Renal pelvis (tissue), 1 donor: ENCODE measurements at regions not wholly inside any gene's neighbourhood (a gene's known extent, or its start where the extent isn't known, plus 50 kb on each side); places are given as distances from the start of the nearest gene placed in this dataset.

Source experiments
- DNase-seq: peaks from one replicate; pipeline ENCODE4 v3.0.0-alpha.2; 2013

- DNase-seq = no peak
Observed at GRCh38 chr10:4119107-4119506, 334.1 kb upstream of the KLF6 start.

- no peak for DNase-seq
Observed at GRCh38 chr10:4117604-4118003, 332.6 kb upstream of the KLF6 start.

- DNase-seq = no peak
Observed at GRCh38 chr10:4111643-4112042, 326.6 kb upstream of the KLF6 start.

- no peak for DNase-seq
Observed at GRCh38 chr10:4109469-4109868, 324.5 kb upstream of the KLF6 start.

- no peak for DNase-seq
Observed at GRCh38 chr10:4108693-4109092, 323.7 kb upstream of the KLF6 start.

GRCh38 chr10:4107285-4107851 lies 322.4 kb upstream of the KLF6 start:
- no peak for DNase-seq

- DNase-seq = no peak
Observed at GRCh38 chr10:4103603-4104002, 318.6 kb upstream of the KLF6 start.

GRCh38 chr10:4102802-4103344 lies 317.9 kb upstream of the KLF6 start:
- DNase-seq = no peak

- DNase-seq = no peak
Observed at GRCh38 chr10:4101918-4102654, 317.1 kb upstream of the KLF6 start.

GRCh38 chr10:4100380-4100779 lies 315.4 kb upstream of the KLF6 start:
- DNase-seq = no peak

GRCh38 chr10:4099202-4099601 lies 314.2 kb upstream of the KLF6 start:
- DNase-seq = no peak

GRCh38 chr10:4095166-4095917 lies 310.3 kb upstream of the KLF6 start:
- DNase-seq = no peak

GRCh38 chr10:4094751-4095150 lies 309.7 kb upstream of the KLF6 start:
- no peak for DNase-seq

GRCh38 chr10:4093438-4093837 lies 308.4 kb upstream of the KLF6 start:
- no peak for DNase-seq

- no peak for DNase-seq
Observed at GRCh38 chr10:4088354-4089066, 303.5 kb upstream of the KLF6 start.

- DNase-seq = no peak
Observed at GRCh38 chr10:4086131-4086898, 301.3 kb upstream of the KLF6 start.

GRCh38 chr10:4083509-4084003 lies 298.5 kb upstream of the KLF6 start:
- no peak for DNase-seq

- no peak for DNase-seq
Observed at GRCh38 chr10:4082861-4083260, 297.9 kb upstream of the KLF6 start.

- no peak for DNase-seq
Observed at GRCh38 chr10:4081685-4082111, 296.7 kb upstream of the KLF6 start.

GRCh38 chr10:4080225-4080805 lies 295.3 kb upstream of the KLF6 start:
- no peak for DNase-seq

- no peak for DNase-seq
Observed at GRCh38 chr10:4079803-4080202, 294.8 kb upstream of the KLF6 start.
